Prostate gland (tissue), 2 donors: ENCODE measurements at regions not wholly inside any gene's neighbourhood (a gene's known extent, or its start where the extent isn't known, plus 50 kb on each side); places are given as distances from the start of the nearest gene placed in this dataset.

ENCODE experiments used
- DNase-seq: peaks from one replicate; pipeline ENCODE4 v3.0.0-alpha.2; 2019; ENCODE audit warnings: low spot score
- H3K27ac ChIP-seq, 2 donors: fragments of 200-600 bp; sonication (generic); 2 replicates each; pipeline ENCODE4 v1.5.1; 2017 to 2019
- H3K27me3 ChIP-seq: fragments of 200-600 bp; sonication (generic); replicated peaks from 2 replicates; pipeline ENCODE4 v1.5.1; 2019; ENCODE audit not compliant: insufficient read depth
- H3K36me3 ChIP-seq, 2 donors: fragments of 200-600 bp; sonication (generic); 1 replicate in 1 of 2; 2 replicates in 1 of 2; pipeline versions ENCODE4 v1.5.1 to v1.8.1; 2017 to 2019
- H3K4me1 ChIP-seq: fragments of 200-600 bp; sonication (generic); replicated peaks from 2 replicates; pipeline ENCODE4 v1.5.1; 2019
- H3K4me3 ChIP-seq, 2 donors: fragments of 200-600 bp; sonication (generic); 2 replicates each; pipeline ENCODE4 v1.5.1; 2017 to 2019
- H3K9me3 ChIP-seq: fragments of 200-600 bp; sonication (generic); 2 replicates; pipeline ENCODE4 v1.5.1; 2017
- CTCF ChIP-seq, 4 experiments: fragments of 200-600 bp in 2 of 4; fragments of 450-650 bp in 2 of 4; sonication (generic) in 2 of 4; IDR thresholded peaks; 1 replicate in 3 of 4; 2 replicates in 1 of 4; pipeline ENCODE4 v1.5.1; 2016 to 2019; ENCODE audit warnings: antibody characterized with exemption in 4 of 4, mild to moderate bottlenecking in 2 of 4, moderate library complexity in 2 of 4
- POLR2A ChIP-seq: fragments of 450-650 bp; IDR thresholded peaks from one replicate; pipeline ENCODE4 v1.6.1; 2016; ENCODE audit warnings: antibody characterized with exemption, mild to moderate bottlenecking
- POLR2AphosphoS5 ChIP-seq: sonication (generic); formaldehyde crosslinking; IDR thresholded peaks from one replicate; pipeline ENCODE4 v1.6.1; 2017; ENCODE audit warnings: antibody characterized with exemption
- WGBS: methylation state at CpG from one replicate; pipeline ENCODE4 v1.1.5; 2018; 5-methylcytosine and 5-hydroxymethylcytosine counted together
- intact Hi-C: fragments of 100-400 bp; cut with DNase I; formaldehyde crosslinking; loops from one replicate; pipeline ENCODE4 v1.14.2; 2022

GRCh38 chr5:143473481-143473880 lies 70.0 kb upstream of the NR3C1 start:
- H3K4me3 ChIP-seq = no peak overlapping the region
- WGBS = 86% methylated on average over 5 of the region's 5 CpGs

GRCh38 chr5:143472576-143472975 lies 69.1 kb upstream of the NR3C1 start:
- Histone ChIP-seq H3K27me3 (no peaks in the 10 kb centered on the region), H3K4me1 (no peaks in the 10 kb centered on the region), H3K36me3 (no peaks in the 10 kb centered on the region), H3K27ac (no peak overlapping the region), H3K4me3 (no peak overlapping the region), H3K9me3 (no peaks in the 10 kb centered on the region)
- TF ChIP-seq CTCF (IDR thresholded peaks at IDR 0.05) (no peak), POLR2A (no peak), POLR2AphosphoS5 (no peak)
- DNase-seq = no peak
- 97% methylated on average over 1 of the region's 1 CpG for WGBS
- intact Hi-C loops = no loop called here

More at GRCh38 chr5:143473481-143473880, 70.0 kb upstream of the NR3C1 start:
- TF ChIP-seq POLR2AphosphoS5 = no peak
- TF ChIP-seq POLR2A = no peak
- no peak for TF ChIP-seq CTCF (IDR thresholded peaks at IDR 0.05)
- no peaks in the 10 kb centered on the region for H3K9me3 ChIP-seq
- no peaks in the 10 kb centered on the region for H3K27me3 ChIP-seq
- H3K4me1 ChIP-seq = no peaks in the 10 kb centered on the region
- H3K27ac ChIP-seq = no peak overlapping the region
- intact Hi-C loops = no loop called here
- no peaks in the 10 kb centered on the region for H3K36me3 ChIP-seq
- no peak for DNase-seq

GRCh38 chr5:143471666-143472464 lies 68.4 kb upstream of the NR3C1 start:
- no peak overlapping the region for H3K4me3 ChIP-seq
- no peaks in the 10 kb centered on the region for H3K36me3 ChIP-seq
- no peaks in the 10 kb centered on the region for H3K9me3 ChIP-seq
- TF ChIP-seq POLR2AphosphoS5 (no peak), POLR2A (no peak), CTCF (IDR thresholded peaks at IDR 0.05) (no peak)
- no peak for DNase-seq
- H3K27ac ChIP-seq = no peak overlapping the region
- WGBS = 89% methylated on average over 7 of the region's 7 CpGs
- H3K4me1 ChIP-seq = no peaks in the 10 kb centered on the region
- intact Hi-C loops = no loop called here
- H3K27me3 ChIP-seq = no peaks in the 10 kb centered on the region

GRCh38 chr5:143471041-143471509 lies 67.6 kb upstream of the NR3C1 start:
- intact Hi-C loops = no loop called here
- no peak overlapping the region for H3K4me3 ChIP-seq
- no peaks in the 10 kb centered on the region for H3K9me3 ChIP-seq
- no peaks in the 10 kb centered on the region for H3K27me3 ChIP-seq
- no peak overlapping the region for H3K27ac ChIP-seq
- no peak for DNase-seq
- WGBS = 100% methylated on average over 1 of the region's 1 CpG
- H3K4me1 ChIP-seq = no peaks in the 10 kb centered on the region
- TF ChIP-seq CTCF (IDR thresholded peaks at IDR 0.05) = no peak
- TF ChIP-seq POLR2AphosphoS5 = no peak
- no peak for TF ChIP-seq POLR2A
- no peaks in the 10 kb centered on the region for H3K36me3 ChIP-seq

- H3K27ac ChIP-seq = no peak overlapping the region
- 75% methylated on average over 1 of the region's 1 CpG for WGBS
- no peaks in the 10 kb centered on the region for H3K27me3 ChIP-seq
- DNase-seq = no peak
- intact Hi-C loops = no loop called here
- H3K4me3 ChIP-seq = no peak overlapping the region
- TF ChIP-seq POLR2A = no peak
- no peak for TF ChIP-seq POLR2AphosphoS5
- TF ChIP-seq CTCF (IDR thresholded peaks at IDR 0.05) = no peak
- H3K9me3 ChIP-seq = no peaks in the 10 kb centered on the region
- no peaks in the 10 kb centered on the region for H3K36me3 ChIP-seq
- H3K4me1 ChIP-seq = no peaks in the 10 kb centered on the region
Observed at GRCh38 chr5:143470120-143470519, 66.6 kb upstream of the NR3C1 start.
